Activated T-cell treated with anti-CD3 and anti-CD28 coated beads for 24 hours (primary cell): ENCODE measurements at regions not wholly inside any gene's neighbourhood (a gene's known extent, or its start where the extent isn't known, plus 50 kb on each side); places are given as distances from the start of the nearest gene placed in this dataset.
"Not testable (repeated sequence)": the region's sequence is repeated elsewhere in the genome, so short reads cannot be mapped to it uniquely, and the experiment has no call there.

Experiments
- DNase-seq: peaks from one replicate; pipeline ENCODE4 v3.0.0-alpha.2; 2020; ENCODE audit warnings: low read depth

DNA sequence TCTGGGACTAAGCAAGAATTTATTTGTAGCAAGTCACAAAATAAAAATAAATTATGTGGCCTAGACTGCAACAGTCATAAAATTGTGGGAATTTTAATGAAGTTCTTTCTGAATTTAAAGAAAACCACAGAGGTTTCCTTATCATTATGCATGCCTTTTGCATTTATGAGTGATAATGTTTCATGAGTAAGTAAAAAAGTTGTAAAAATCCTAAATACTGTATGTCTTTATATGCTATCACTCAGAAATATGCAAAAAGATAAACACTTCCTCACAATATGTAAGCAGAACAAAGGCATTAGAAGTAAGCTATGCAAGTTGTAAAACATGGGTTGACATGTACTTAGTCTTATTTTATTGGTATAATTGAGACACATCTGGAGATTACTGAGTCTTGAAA, 239.4 kb upstream of the PDE3A start:
- no peak for DNase-seq

DNA sequence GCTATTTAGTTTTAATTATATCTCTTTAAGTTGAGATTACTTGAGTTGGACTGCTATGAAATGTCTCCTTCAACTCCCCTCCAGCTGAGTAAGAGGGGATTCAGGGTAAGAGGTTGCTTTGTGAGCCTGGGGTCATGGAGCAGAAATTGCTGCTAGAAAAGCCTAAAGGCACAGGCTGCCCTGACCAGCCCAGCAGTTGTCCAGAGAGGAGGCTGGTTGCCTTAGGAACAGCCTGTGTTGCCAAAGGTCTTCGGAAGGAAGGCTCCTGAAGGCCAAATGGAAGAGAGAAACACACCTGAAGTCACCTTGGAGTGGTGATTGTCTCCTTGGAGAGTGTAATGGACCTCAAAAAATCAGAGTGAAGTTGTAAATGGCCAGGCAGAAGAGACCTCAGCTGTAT, 235.5 kb upstream of the PDE3A start:
- DNase-seq, result no peak

DNA sequence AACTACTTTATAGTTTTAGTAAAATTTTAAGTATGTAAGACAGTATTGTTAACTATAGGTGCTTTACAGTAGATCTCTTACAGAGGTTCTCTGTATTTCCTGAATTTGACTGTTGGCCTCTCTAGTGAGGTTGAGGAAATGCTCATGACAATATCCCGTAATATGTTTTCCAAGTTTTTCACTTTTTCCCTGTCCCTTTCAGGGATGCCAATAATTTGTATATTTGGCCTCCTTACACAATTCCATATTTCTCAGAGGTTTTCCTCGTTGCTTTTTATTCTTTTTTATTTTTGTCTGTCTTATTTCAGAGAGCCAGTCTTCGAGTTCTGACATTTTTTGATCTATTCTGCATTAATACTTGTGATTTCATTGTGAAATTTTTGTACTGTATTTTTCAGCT, 233.7 kb upstream of the PDE3A start:
- no peak for DNase-seq

DNA sequence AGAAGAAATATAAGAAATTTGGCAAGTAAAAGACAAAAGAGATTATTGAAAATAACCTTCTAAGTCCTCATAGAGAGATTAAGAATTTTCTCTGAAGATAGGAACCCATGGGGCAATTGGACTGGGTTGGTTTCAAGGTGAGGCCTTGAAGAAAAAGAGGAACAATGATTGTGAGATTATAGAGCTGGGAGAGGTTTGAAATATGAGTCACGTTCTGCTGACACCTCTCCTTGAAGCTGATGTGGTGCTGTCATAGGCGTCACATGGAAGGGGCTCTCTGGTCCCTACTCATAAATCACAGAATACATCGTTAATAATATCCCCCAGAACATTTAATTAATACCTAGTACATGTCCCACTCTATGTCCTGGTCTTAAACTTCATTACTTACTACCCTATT, 227.6 kb upstream of the PDE3A start:
- DNase-seq, result no peak

DNA sequence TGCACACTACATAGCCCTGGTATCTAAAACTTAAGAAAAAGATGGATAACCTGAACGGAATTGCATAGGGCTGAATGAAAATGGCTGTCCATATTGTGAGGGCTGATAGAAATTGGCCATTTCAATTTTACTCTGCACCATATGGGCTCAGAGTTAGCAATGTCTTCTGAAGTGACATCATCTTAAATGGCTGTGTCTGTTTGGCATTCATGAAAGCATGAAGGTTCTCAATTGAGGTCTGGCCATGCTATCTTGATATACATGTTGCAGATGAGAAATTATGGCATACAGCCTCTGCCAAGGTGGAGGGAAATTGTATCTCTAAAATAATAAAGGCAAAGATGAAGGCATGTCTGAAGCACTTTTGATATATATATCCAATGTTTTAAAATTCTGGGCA, 226.0 kb upstream of the PDE3A start:
- no peak for DNase-seq

DNA sequence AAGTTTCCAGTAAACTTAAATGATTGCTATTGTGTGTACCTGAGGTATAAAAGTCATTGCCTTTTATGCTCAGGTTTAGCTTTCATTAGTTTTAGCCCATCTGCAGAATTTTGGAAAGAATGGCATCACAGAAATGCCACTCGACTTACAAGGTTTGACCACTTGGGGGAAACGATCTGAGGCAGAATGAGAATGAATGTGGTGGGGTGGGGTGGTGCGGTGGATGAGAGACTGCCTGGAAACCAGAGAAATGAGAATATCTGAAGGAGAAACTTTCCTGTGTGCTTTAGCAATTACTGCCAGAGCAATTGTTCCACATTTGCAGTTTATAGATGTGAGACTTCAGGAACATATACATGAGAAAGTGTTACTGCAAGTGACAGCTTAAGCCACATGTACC, 225.4 kb upstream of the PDE3A start:
- no peak for DNase-seq

DNA sequence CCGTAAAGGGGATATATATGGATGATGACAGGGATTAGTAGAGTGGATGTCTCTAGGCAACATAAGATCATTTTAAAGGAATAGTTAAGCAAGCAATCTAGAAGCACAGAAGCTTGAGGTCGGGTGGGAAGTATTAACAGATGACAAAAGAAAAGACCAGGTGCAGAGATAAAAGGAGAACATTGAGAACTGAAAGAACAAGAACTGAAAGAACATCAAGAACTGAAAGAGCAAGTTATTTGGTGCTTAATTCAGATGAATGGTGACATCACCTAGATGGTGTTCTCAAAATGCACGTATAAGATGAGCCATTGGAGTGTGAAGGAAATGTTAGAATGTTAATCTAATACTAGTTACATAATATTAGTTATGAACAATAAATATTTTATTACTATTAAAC, 224.0 kb upstream of the PDE3A start:
- no peak for DNase-seq

DNA sequence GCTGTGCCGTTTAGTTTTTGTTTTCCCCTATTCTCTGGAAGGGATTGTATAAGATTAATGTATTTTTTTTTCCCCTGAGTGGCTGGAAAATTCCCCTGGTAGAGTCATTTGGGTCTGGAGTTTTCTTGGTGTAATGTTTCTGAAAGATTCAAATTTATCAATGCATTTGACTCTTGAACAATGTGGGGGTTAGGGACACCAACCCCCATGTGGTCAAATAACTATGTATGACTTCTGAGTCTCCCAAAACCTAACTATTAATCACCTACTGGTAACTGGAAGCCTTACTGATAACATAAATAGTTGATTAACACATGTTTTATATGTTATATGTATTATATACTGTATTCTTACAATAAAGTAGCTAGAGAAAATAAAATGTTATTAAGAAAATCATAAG, 220.1 kb upstream of the PDE3A start:
- DNase-seq, result no peak

DNA sequence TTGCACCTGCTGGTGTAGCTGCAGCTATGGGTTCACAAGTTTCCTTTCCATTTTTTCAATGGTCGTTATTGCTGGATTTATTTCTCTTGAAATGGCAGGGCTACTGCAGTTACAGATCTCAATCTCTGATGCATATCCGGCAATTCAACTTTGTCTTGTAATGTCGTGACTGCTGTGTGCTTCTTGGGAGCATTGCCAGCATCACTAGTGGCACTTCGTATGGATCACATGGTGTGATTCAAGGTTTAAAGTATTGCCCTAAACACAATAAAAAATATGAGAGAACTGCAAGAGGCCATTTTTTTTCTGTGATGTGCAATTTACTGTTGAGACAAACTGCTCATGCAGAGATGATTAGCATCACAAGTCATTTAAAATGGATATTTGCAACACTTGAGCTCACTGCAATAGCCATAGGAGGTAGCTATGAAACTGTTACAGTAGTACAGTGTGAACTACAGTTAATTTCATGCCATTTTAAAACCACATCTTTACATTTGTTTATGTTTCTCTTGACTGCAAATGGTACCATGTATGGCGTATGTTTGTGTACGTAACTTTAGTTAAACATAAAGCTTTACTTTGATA, 217.4 kb upstream of the PDE3A start:
- DNase-seq, result no peak

DNA sequence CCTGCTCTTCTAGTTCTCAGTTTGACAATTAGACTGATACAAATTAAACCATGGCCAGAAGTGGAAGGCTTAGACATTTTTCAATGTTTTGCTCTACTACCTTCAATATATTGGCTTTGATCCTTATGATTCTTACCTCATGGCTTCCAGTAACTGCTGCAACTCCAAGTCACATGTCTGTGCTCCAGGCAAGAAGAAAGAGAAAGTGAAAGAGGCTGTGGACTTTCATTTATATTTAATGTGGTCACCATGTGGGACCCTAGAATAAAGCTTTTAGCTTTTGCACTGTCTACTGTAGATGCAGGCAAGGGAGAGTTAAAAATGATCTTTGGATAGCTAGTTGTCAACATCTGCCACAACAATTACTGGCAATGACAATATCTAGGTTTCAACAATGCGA, 214.3 kb upstream of the PDE3A start:
- no peak for DNase-seq

DNA sequence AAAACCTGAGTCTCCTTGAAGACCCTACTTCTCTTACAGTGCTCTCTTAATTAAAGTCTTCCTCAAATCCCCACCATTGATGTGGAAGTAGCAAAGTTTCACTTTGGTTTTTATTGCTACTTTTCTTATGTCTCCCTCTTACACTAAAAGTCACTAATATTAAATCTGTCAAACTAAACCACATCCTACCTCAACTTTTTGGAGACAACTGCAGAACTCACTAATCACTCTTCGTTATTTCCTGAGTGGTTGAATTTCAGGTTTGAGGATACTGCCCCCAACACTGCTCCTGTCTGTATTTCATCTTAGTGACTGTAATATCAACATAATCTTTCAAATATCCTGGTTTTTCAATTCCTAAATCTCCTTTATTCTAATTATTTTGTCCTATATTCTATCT, 213.0 kb upstream of the PDE3A start:
- no peak for DNase-seq

DNA sequence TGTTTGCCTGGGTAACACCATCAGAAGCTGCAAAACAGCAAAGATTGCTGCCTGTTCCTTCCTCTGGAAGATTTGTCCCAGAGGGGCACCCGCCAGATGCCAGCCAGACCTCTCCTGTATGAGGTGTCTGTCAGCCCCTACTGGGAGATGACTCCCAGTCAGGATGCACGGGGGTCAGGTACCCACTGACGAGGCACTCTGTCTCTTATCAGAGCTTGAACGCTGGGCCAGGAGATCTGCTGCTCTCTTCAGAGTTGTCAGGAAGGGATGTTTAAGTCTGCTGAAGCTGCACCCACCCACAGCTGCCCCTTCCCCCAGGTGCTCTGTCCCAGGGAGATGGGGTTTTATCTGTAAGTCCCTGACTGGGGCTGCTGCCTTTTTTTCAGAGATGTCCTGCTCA, 207.4 kb upstream of the PDE3A start:
- DNase-seq, result not testable (repeated sequence)

DNA sequence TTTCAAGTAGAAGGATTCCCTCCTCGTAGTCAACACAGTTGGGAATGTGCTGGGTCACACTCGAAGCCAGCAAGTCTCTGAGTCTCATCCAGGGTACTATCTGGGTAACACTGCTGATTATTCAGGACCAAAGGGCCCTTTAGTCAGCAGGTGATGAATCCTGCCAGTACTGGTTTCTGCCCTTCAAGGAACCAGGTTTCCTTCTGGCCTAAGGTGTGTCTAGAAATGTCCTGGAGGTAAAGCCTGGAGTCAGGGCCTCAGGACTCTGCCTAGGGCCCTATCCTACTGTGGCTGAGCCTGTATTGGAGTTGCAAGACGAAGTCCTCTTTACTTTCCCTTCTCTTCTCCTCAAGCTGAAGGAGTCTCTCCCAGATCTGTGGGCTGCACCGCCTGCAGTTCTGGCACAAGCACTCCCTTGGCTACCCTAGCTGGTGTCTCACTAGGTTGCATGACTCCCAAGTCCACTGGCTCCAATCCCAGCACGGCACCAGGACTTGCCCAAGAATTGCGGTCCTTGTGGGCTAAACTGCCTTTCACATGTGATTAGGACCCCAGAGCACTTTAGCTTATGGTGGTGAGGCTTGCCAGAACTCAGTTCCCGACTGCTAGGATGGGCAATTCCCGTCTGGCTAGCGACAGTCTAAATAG, 193.7 kb upstream of the PDE3A start:
- no peak for DNase-seq

DNA sequence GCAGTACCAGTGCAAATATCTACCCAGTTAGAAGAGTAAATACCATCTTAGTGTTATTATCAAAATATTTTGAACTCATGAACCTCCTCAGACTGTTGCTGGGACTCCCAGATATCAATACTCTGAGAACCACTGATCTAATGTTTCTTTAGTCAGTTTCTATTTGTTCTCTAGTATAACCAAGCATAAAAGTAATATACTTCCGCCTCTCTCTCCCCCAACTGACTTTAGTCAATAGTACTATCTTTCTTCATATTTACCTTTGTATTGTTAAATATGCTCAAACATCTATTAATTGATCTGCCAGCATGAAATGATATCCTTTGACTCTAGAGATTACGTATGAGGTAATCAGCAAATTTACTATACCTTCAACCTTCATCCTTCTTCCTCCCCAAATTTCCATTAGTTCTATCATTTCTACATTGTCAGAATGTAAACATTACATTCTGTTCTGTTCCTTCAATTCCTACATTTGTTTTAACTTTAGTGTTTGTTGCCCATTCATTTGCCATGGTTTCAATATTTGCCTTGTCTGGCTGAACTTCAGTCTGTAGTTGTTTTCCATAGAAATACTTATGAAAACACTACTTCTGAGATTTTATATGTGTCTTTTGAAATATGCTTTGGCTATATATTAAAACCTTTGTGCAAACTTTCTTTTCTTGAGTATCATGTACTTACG, 192.5 kb upstream of the PDE3A start:
- DNase-seq, result no peak

DNA sequence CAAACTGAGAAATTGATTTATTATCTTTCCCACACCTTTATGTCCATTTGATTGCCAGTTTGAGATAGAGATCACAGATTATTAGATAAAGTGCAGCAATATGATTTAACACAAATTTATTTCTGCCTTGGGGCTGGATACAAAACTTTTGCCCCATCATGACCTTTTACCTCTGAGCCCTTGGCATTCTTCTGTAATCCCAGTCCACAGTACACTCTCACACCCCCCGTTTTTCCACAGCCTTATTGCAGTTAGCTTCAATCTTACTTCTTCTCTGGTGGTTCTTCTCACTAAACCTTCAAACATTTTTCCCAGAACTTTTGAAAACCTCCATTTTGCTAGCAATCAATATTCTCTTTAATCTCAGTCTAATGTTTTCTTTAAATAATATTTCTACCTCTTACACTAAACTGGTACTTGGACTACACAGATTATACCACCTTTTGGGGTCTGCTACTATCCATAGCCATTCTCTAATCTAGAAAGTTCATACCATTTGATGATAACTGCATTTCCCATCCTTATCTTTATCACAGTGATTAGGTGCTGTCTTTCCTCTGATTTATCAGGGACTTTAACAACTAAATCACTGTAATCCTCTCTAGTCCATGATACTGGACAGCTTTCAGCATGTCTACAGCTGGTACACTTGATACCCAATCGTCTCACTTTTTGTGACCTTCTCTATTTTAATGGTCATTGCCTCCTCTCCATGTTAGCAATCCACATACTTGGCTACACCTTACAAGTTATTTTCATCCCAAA, 186.7 kb upstream of the PDE3A start:
- DNase-seq, result no peak

DNA sequence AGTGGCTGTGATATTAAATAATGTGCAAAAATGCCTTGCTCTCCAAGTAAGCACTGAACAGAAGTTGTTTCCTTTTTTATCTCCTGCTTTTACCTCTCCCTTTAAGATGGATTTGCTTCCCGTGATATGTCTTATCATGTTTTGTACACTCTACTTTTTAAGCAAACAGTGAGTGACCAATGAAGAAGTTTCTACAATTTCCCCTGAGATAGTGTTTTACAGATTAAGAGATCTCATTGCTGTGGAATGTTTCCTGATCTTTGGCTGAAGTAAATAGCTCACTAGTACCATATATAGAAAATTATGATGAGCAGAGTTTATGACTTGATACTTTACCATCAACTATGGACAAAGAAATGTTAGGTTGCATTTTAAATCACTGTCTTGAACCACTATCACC, 184.8 kb upstream of the PDE3A start:
- DNase-seq, result no peak

DNA sequence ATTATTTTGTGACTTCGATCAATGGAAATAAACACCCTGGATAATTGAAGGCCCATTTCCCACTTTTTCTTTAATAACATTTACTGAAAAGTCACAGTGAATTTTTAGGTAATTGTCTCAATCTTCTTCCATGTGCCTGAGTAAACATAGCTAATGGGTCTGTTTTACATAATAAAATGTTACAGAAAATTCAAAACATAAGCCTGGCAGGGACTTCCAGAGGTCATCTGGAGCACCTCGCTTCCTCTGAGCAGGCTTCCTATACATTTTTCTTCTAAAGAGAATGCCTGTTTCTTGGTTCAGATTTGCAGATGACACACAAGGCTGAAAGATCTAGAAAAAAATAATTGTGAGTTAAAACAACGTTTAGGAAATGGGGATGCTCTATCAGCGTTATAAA, 183.8 kb upstream of the PDE3A start:
- no peak for DNase-seq

DNA sequence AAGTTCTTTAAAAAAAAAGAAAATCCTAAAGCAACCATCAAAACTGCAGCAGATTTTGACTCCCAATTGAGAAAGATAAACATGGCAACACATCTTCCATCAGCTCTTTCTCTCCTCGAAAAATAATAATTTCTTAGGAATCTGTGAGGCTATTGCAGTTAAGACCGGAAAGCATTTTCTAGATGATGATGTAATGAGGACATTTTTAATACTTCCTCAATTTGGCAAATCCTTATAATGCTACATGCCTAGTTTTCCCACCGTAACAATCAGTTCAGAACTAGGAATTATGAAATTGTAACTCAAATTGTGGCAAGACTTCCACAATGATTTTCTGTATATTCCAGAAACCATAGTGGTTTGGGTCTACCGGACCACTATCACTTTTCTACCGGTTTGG, 180.9 kb upstream of the PDE3A start:
- no peak for DNase-seq

DNA sequence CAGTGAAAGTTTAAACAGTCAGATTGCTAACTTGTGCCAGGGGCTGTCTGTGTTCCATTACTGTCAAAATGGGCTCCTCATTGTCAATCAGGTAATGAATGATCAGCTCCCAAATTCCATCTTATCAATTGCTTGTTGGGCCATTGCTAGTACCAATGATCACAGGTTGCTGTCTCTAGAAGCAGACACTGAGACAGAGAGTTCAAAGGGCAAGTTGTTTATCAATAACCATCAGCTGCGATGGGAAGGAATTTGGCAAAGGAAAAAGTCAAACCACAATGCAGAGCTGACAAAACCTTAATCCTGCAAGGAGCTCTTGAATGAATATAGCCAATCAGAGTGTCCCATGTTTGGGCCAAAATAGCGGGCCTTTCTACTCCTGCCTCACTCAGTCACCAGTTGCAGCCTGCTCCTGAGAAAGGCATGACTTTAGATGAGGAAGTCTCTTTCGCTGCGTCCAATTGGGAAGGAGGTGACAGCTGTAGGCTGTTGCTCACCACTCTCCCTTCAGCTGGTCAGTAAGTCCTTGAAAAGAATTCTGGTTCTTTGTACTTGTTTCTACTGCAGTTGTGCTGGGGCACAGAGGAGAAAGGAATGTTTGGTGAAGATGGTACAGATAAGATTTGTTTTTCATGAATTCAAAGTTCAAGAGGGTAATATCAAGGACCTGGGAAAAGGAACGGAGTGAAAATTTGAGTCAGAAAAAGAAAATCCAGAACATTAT, 179.2 kb upstream of the PDE3A start:
- DNase-seq, result no peak

DNA sequence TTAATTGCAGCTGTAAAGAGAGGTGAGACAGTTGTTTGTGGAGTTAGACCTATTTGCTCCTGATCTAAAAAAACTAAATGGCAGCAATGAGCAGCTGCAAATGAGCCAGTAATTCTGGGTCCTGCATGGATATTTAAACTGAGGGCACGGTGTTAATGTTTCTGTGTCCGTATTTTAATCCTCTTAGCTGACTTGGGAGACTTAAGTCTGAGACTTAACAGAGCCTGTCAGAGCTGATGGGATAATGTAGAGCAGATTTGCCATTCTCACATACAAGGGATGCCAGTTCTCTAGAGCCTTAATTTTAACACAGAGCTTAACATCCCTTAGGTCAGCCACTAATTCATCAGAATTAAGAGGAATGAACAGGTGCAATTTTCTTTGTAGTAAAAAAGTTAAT, 178.6 kb upstream of the PDE3A start:
- no peak for DNase-seq

DNA sequence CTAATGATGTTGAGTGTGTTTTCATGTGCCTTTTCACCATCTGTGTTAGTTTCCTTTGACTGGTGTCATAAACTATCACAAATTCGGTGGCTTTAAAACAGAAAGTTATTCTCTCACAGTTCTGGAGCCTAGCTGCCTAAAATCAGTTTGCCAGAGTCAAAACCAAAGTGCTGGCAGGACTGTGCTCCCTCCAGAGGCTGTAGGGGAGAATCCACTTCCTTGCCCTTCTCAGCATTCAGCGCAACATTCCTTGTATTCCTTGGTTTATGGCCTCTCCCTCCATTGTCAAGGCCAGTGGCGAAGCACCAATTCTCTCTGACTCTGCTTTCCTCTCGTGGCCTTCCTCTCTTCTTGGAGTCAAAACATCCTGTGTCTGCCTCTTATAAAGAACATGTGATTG, 174.2 kb upstream of the PDE3A start:
- no peak for DNase-seq

DNA sequence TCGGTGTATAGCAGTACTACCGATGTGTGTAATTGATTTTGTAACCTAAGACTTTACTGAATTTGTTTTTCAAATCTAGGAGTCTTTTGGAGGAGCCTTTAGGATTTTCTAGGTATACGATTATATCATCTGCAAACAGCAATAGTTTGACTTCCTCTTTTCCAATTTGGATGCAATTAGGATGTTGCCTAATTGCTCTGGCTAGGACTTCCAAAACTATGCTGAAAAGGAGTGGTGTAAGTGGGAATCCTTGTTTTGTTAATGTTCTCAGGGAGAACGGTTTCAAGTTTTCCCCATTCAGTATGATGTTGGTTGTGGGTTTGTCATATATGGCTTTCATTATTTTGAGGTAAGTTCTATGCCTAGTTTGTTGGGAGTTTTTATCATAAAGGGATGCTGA, 171.6 kb upstream of the PDE3A start:
- no peak for DNase-seq

DNA sequence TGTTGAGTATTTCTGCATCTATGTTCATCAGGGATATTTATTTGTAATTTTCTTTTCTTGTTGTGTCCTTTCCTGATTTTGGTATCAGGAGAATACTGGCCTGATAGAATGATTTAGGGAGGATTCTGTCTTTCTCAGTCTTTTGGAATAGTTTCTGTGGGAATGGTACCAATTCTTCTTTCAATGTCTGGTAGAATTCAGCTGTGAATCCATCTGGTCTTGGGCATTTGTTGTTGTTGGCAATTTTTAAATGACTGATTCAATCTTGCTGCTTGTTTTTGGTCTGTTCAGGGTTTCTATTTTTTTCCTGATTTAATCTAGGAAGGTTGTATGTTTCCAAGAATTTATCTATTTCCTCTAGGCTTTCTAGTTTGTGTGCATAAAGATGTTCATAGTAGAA, 170.9 kb upstream of the PDE3A start:
- DNase-seq, result no peak
